Limb (tissue), 2 donors: ENCODE measurements at regions not wholly inside any gene's neighbourhood (a gene's known extent, or its start where the extent isn't known, plus 50 kb on each side); places are given as distances from the start of the nearest gene placed in this dataset.

Source experiments
- DNase-seq, 2 donors: peaks; one replicate each; pipeline ENCODE4 v3.0.0-alpha.2; 2016; ENCODE audit errors: extremely low spot score in 2 of 2

DNA sequence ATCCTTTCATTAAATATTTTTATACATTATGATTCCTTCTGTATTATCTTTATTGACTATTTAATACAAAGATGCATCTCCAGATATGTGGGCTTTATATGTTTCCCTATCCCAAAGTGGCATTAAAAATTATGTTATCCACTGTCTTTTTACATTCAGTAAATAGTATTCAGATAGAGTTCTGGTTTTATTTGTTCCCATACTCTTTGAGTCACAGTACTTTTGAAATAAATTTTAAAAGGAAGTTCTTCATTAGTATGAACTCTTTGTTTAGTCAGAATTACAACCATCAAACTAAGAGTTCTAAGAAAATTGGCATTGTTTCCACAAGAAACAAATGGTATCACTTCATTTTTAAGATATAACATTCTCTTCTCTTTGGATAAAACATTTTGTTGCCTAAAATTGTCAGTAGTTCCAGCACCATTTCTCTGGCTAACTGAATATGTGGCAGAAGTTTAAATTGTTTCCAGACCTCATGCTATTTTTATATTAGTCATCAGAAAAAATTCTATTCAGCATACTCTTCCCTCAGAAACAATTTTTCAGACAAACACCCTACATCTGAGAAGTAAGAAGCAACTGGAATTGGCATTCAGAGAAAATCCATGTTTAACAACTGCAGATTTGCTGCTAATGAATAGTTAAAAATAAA is 88.5 kb upstream of the COL5A2 start:
- peak in 1 of 2 donors; percentile 68 for DNase-seq

DNA sequence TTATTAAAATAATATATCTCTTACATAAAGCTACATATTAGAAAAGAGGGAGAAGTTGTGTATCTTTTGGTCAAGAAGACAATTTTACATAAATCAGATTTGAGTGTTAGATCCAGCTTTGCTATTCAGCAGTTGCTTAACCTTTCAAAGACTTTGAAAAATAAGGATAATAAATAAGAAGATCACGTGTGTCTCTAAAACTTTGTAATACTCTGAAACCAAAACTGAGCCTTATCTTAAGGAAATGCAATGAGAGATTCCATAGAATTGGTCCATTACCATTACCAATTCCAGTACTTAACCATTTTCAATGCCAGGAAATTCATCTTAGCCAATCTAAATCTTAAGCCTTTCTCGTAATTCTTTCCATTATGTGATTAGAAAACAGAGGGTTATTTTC is 89.2 kb upstream of the COL5A2 start:
- no peak for DNase-seq

GRCh38 chr2:189273734-189274133 is 94.2 kb upstream of the COL5A2 start:
- DNase-seq: no peak

GRCh38 chr2:189274361-189274760 is 94.8 kb upstream of the COL5A2 start:
- DNase-seq: no peak

GRCh38 chr2:189276277-189276676 is 96.7 kb upstream of the COL5A2 start:
- DNase-seq: peak in 1 of 2 donors; percentile 68

DNA sequence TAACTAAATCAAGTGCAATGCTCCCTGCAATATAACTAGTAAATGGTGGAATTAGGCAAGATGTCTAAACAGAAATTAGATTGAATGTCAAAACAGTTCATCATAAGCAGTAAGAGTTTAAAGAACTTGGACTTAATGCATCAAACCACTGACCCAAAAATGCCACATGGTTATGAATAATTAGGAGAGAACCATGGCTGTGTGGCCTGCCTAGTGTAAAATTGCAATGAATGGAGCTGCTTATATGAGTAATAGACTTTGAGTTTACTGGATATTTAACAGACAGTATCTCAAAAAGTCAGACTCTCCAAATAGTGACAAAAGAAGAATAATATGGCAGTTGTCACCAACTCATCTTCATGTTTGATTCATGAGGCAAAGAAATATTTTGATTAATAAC is 101.6 kb upstream of the COL5A2 start:
- DNase-seq: no peak

- no peak for DNase-seq
Measured at GRCh38 chr2:189285349-189285748, 105.8 kb upstream of the COL5A2 start.

GRCh38 chr2:189285962-189286645 is 106.5 kb upstream of the COL5A2 start:
- DNase-seq: peak in 1 of 2 donors; percentile 41

DNA sequence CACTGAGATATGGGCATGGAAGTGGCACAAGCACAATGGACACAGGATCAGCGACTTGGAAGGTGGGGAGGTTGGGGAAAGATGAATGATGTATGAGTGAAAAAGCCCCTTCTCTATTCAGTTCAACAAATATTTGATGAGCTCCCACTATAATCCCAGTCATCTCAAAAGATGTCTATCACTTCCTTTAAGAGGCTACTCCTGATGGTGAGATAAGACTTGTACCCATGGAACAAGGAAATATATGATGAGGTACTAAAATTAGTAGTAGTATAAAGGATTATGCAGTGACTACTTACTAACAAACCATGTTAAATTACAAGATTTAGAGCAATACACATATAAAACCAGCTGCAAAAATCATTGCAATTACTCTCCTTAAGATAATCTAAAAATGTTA is 107.8 kb upstream of the COL5A2 start:
- DNase-seq: no peak

- DNase-seq: peak in 1 of 2 donors; percentile 92
Measured at GRCh38 chr2:189287982-189288521, 108.5 kb upstream of the COL5A2 start.

DNA sequence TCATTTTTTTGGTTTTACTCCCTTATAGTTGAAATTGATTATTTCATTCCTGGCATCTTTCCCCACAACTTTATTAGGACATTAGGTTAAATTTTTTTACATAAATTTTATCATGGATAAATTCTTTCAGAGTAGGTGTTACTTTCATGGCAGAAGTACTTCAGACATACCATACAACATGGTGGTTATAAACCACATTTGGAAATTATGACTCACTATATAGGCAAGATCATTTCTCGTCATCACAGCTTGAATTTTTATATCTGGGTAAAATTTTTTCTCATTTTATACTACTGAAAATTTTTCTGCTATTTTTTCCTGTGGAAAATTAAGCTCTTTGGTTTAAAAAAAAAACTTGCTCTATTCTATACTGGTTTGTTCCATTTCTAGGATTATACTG is 111.9 kb upstream of the COL5A2 start:
- DNase-seq: no peak

DNA sequence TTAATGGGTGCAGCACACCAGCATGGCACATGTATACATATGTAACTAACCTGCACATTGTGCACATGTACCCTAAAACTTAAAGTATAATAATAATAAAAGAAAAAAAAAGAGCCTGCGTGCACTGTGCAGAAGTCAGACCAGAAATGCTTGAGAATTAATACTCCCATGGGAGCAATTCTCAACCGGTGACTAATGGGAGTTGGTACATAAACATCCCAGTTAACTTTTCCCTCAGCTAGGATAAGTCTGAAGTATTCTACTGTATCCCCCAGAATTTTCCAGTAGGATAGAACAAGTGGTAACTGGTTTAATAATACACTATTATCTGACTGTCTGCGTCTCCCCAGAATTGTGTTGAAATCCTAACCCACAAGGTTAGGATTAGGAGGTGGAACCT is 113.6 kb upstream of the COL5A2 start:
- no peak for DNase-seq

- no peak for DNase-seq
Measured at GRCh38 chr2:189297446-189297845, 117.9 kb upstream of the COL5A2 start.

GRCh38 chr2:189298038-189298437 is 118.5 kb upstream of the COL5A2 start:
- no peak for DNase-seq

DNA sequence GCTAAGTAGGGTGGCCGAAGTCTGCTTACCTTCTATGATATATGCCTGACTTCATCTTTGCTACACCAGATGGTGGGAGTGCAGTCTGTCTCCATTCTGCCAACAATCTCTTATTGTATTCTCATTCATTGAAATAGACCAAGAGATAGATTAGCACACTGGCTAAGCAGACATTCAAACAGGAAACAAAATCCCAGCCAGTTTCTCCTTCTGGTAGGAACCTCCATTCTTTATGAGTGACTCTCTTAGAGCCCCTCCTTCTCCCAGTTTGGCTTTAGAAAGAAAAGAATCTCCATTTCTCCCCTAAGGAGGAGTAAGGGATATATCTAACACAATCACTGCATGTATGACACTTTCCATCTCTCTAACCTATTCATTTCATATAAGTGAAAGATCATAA is 118.9 kb upstream of the COL5A2 start:
- DNase-seq: no peak

DNA sequence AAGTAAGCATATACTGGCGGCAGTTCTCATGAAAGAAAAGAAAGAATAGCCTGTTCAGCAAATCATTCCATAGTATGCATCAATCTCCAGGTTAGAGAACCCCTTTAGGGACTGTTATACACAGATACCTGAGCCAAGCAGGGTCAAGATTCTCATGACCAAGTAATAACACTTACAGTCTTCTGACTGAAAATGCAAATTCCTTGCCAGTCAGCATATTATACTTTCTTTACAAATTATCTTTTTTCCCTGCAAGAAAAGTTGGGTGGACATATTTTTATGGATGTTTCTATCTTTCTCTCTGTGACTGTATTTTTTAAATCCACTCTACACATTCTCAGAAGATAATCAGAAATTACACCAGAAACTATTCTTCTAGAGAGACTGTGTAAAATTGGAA is 120.4 kb upstream of the COL5A2 start:
- no peak for DNase-seq

DNA sequence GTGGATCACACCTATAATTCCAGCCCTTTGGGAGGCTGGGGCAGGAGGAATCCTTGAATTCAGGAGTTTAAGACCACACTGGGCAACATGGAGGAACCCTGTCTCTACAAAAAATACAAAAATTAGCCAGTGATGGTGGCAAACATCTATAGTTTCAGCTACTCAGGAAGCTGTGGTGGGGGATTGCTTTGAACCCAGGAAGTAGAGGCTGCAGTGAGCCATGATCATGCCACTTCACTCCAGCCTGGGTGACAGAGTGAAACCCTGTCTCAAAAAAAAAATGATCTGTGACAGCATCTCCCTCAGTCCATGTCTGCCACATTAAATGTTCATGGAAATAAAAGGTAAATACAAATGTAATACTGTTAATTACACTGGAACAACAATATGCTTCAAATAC is 121.4 kb upstream of the COL5A2 start:
- no peak for DNase-seq

DNA sequence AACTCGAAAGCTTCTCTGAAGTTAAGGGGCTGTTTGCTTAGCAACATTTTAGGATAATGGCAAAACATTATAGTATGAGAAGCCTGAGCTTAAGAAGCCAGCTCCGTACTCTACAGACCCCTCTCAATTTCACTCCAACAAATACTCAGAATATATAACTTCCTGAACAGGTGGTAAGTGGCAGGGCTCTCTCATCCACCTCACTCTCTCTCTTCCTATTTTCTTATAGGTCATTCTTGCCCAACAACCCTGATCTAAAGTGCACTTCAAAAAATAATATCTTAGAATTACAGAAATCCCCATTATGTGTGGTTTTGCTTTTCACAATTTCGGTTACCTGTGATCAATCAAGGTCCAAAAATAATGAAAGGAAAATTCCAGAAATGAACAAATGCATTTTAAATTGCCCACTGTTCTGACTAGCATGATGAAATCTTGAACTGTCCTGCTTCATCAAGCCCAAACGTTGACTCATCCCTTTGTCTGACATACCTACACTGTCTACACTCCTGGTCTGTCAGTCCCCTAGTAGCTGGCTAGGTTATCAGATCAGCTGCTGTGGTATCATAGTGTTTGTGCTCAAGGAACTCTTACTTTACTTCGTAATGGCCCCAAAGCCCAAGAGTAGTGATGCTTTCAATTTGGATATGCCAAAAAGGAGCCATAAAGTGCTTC is 122.8 kb upstream of the COL5A2 start:
- DNase-seq: no peak

DNA sequence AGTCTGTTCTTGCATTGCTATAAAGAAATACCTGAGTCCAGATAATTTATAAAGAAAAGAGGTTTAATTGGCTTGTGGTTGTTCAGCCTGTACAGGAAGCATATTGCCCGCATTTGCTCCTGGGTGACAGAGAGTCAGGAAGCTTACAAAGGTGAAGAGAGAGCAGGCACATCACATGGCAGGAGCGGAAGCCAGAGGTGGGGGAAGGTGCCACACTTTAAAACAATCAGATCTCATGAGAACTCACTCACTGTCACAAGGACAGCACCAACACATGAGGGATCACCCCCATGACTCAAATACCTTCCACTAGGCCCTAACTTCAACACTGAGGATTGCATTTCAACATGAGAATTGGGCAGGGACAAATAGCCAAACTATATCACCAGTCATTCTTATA is 124.8 kb upstream of the COL5A2 start:
- no peak for DNase-seq

DNA sequence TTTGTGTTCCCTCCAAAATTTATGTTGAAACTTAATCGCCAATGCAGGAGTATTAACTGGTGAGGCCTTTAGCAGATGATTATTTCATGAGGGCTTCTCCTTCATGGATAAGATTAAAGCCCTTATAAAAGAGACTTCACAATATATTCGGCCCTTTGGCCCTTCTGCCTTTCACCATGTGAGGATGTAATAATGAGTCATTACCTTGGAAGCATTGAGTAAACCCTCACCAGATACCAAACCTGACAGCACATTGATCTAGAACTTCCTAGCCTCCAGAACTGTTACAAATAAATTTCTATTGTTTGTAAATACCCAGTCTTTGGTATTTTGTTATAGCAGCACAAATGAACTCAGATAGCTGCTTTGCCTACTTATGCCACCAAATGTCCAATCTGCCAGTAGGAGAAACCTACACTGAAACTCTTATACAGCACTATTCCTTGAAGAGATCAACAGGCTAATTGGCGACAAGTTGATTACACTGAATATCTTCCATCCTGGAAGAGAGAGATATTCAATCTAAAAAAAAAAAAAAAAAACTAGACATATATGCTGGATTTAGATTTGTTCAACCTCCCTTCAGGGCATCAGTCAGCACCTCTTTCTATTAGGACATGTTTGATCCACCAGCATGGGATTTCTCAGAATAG is 125.9 kb upstream of the COL5A2 start:
- DNase-seq: no peak

- no peak for DNase-seq
Measured at GRCh38 chr2:189306525-189306924, 127.0 kb upstream of the COL5A2 start.
